GM12892 (cell line): ENCODE measurements at regions not wholly inside any gene's neighbourhood (a gene's known extent, or its start where the extent isn't known, plus 50 kb on each side); places are given as distances from the start of the nearest gene placed in this dataset.

Experiments
- DNase-seq: peaks from one replicate; pipeline ENCODE4 v3.0.0; 2011; ENCODE audit not compliant: insufficient read length
- FAIRE-seq: peaks from 2 replicates; lab custom pipeline; 2011; peaks lifted over from hg19 to GRCh38; lab: Jason Lieb, UNC
- POLR2A ChIP-seq: IDR thresholded peaks from 2 replicates; pipeline ENCODE4 v1.6.1; 2011; ENCODE audit warnings: low read depth, low read length, control low read depth
- POLR2AphosphoS5 ChIP-seq: IDR thresholded peaks from 2 replicates; pipeline ENCODE4 v1.6.1; 2011; ENCODE audit warnings: low read depth, low read length, control low read depth
- TAF1 ChIP-seq: IDR thresholded peaks from 2 replicates; pipeline ENCODE4 v1.6.1; 2011; ENCODE audit warnings: low read depth, mild to moderate bottlenecking, control low read depth, low read length, borderline replicate concordance

DNA sequence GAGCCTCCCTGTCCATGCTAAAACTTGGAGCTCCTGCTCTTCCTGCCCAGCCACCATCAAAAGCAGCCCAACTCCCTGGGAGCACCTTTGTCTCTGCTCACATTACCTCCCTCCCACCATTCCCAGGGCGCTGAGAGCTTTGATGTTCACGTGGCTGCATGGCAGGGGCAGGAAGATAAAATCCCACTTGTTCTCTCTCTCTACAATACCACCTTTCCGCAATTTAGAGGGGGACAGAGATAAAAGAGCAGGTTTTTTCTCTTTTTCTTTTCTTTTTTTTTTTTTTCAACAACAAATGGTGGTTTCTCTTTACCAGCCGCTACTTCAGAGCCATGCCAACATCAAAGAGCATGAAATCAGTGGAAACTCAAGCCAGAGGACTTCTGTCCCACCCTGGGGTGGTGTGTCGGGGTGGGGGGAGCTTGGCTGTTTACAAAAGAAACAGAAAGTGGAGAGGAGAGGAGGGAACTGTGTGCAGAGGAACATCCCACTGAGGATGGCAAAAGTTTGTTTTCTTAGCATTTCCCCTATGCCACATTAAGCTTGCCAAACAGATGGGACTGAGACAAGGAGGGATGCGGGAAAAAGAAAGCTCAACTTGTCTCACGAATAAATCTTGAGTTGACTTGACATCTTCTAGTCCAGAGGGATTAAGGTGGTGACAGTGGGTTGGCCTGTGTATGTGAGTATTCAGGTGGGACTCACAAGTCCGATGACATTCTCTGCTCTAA lies 103.7 kb upstream of the NUDT4 start:
- TF ChIP-seq POLR2AphosphoS5, result no peak
- DNase-seq (no peak), FAIRE-seq (no peak)

DNA sequence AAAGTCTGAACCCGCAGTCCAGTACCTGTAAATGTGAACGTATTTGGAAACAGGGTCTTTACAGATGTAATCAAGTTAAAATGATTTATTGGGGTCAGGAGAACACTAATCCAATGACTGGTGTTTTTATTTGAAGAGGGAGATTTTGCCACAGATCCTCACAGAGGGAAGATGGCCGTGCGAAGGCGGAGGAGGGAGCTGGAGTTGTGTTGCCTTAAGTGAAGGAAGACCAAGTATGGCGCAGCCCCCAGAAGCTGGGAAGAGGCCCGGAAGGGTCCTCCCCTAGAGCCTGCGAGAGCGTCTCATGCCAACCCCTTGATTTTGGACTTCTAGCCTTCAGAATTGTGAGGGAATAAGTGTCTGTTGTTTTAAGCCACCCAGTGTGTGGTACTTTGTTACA lies 102.8 kb upstream of the NUDT4 start:
- no peak for FAIRE-seq
- no peak for DNase-seq

DNA sequence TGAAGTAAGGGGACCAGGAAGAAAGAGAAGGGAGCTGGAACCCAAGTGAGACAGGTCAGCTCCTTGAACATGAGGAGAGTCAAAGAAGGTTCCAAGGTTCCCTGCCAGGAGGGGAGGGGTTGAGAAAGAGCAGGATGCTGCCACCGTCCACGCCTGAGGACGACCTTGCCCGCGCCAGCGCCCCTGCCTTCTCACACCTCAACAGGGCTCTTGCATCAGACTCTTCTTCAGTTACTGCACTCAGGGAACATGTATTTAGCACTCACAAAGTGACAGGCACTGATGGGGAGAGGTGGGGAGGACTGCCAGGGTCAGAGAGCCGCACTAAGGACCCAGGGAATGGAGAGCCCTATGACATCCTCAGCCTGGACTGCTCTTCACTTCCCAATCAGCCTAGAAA lies 102.1 kb upstream of the NUDT4 start:
- FAIRE-seq, result no peak
- no peak for DNase-seq
- TF ChIP-seq POLR2A, result no peak
- TF ChIP-seq TAF1, result no peak
- no peak for TF ChIP-seq POLR2AphosphoS5

More for the DNA sequence above, 102.8 kb upstream of the NUDT4 start:
- TF ChIP-seq POLR2AphosphoS5 (no peak), TAF1 (no peak), POLR2A (no peak)

DNA sequence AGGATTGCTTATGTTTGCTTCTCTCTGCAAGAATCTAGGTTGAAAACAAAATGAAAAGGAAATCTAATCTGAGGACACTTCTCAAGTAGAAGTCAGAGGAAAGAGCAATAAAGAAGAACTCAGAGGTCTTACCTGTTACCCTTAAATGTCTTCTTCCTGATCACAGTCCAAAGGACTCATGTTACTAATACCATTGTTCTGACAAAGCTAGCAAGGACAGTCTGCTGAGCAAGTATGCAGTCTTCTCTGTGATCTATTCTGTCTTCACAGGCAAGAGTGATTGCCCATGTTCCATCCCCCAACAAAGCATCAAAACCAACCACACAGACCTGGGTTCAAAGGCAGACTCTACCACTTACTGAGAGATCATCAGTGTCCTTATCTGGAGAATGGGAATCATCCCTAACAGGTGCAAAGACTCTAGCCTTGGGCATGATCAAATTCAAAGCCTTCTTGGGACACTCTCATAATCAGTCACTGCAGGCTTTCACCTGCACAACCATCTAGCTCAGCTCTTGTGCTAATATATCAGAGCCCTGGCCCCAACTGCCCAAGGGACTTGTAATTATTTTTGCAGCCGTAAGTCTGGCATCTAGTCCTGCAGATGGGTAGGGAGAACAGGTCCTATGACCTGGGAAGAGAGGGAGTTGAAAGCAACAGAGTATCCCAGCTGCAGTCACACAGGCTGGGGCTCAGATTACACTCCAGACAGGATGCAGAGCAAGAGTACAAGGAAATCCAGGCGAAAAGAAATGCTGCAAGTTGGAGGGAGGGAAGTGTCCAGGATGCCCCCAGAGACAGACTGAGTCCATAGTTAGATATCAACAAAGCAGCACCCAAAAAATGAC lies 97.9 kb upstream of the NUDT4 start:
- DNase-seq (no peak), FAIRE-seq (peak; percentile 48)
- no peak for TF ChIP-seq POLR2AphosphoS5
- TF ChIP-seq TAF1, result no peak
- TF ChIP-seq POLR2A, result no peak

DNA sequence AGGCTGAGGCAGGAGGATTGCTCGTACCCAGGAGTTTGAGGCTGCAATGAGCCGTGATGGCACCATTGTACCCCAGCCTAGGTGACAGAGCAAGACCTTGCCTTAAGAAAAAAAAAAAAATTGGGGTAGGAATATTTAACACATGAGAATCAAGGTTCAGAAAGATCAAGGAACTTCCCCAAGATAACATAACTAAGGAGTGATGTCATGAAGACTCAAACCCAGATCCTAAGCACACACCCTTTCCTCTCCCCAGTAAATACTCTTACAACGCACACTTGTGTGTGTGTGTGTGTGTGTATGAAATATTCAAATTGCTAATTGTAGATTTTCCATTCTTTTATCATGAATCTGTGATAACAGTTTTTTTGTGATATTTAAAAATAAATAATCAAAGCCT lies 90.6 kb upstream of the NUDT4 start:
- no peak for DNase-seq
- TF ChIP-seq POLR2AphosphoS5 (no peak), POLR2A (no peak), TAF1 (no peak)
- FAIRE-seq, result no peak

DNA sequence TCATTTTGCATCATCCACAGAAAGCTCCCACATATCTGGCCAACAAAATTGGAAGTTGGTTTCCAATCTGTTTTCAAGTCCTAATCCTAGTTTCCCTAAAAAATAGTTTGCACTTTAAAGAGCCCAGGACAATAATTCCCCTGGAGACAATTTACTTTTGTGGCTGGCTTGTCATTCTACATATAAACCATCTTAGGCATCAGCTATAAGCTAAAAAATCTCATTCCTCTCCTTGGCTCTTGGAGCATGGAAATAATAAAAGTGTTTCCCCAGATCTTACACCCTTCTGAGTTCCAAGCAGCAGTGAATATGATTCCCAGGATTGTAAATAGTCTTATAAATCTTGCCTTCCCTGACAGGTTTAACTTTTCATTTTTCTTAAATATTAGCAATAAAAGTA lies 89.1 kb upstream of the NUDT4 start:
- TF ChIP-seq POLR2AphosphoS5, result no peak
- no peak for TF ChIP-seq TAF1
- no peak for TF ChIP-seq POLR2A
- DNase-seq, result no peak
- FAIRE-seq, result no peak

DNA sequence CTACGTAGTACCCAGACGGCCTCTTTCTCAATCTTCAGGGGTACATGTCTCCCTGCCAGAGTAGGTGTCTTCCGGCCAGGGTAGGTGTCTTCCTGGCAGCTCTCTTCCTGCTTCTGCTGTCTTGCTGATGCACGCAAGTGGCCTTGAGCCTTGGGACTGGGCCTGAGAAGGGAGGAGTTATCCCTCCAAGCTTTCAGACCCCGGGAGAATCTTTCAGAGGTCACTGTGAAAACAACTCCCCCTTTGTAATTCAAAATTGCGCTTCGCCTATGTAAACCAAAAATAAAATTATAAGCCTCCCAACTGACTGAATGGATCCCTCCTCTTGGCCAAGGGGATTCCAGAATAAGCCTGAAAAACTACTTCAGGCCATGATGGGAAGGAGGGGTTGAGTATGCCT lies 87.3 kb upstream of the NUDT4 start:
- DNase-seq, result no peak
- TF ChIP-seq POLR2A (no peak), POLR2AphosphoS5 (no peak), TAF1 (no peak)

DNA sequence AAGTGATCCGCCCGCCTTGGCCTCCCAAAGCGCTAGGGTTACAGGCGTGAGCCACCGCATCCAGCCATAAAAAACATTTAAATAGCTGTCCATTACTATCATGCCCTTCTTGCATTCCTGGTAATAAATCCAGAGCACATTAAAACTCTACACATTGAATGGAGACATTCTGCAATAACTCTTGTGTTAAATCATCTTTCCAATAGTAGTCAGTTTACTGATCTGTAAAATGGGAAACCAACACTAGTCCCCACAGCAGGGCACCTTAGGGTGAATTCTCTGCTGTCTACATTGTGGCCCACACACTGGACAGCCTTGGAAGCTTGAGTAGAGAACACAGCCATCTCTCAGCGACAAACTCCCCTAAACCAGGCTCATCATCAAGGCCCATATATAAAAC lies 85.5 kb upstream of the NUDT4 start:
- TF ChIP-seq POLR2AphosphoS5 (no peak), TAF1 (no peak), POLR2A (no peak)
- FAIRE-seq (no peak), DNase-seq (no peak)

More for the DNA sequence above, 87.3 kb upstream of the NUDT4 start:
- no peak for FAIRE-seq

DNA sequence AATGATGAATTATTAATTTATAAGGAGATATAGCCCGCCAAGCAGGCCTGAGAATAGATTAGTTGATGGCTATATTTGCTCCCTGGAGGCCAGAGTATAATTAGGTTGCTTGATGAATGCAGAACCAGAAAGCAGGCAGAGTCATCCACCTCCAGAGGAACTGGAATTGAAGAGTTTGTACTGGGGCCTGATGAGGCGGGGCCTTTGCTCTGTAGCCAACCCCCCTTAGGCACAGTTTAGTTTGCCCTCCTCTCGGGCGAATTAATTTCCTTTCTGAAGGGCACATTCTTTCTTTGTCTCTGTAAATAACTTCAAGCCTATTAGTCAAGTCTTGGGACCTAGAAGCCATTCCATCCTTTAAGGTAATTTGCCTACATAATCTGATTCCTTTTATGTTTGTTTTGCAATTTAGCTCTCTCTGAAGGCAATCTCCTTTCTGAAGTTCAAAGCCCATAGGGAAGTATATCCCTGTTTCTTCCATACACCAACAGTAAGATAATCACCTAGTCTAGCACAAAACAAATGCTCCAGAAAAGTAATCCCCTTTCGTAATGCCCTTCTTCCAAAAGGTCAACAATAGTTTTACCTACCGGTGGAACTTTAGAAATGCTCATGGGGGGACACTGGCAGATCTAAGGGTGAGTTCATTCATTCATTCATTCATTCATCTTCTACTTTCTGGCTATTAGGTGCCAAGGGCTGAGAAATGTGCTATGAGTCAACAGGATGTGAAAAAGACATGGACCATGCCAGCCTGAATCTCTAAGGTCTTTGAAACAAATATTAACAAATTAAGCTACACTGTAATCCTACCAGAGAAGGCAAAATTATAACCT lies 84.8 kb upstream of the NUDT4 start:
- no peak for TF ChIP-seq TAF1
- no peak for TF ChIP-seq POLR2AphosphoS5
- TF ChIP-seq POLR2A, result no peak
- no peak for DNase-seq
- no peak for FAIRE-seq

DNA sequence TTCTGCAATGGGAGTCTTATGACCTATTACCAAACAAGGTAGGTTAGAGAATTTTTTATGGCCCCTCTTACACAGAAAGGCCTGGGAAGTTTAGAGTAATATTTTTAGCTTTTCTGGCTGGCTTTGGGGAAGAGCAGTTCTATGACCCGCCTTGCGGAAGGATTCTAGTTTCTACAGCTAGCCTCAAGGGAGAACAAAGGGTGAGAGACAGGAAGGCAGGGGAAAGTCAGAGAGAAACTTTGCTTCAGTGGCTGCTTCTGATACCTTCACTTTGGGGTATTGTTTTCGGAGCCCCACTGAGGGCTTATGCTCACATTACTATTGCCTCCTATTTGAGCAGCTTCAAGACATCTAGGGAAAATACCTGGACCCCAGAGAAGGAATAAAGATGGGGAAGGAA lies 80.7 kb upstream of the NUDT4 start:
- peak; percentile 98 for FAIRE-seq
- peak; percentile 16 for DNase-seq
- TF ChIP-seq POLR2A (no peak), TAF1 (peak; percentile 39; the same call in 1 of the 2 replicates)

DNA sequence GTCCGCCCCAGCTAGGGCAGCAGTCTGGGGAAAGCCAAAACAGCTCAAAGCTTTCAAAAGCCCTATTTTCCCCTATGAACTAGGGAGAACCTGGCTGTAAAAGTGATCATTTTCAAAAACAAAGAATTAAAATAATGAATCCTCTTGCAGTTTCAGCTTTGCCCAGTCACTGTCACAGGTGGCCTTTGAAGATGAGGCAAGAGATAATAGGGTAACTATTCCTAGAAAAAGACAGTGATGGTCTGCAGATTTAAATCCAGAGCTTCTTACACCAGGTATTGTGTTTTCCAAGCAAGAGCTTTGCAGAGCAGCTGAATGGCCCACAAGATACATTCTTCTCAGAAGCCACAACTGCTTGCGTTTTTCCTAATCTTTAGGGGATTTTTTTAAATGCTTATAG lies 80.2 kb upstream of the NUDT4 start:
- no peak for DNase-seq
- FAIRE-seq, result no peak

DNA sequence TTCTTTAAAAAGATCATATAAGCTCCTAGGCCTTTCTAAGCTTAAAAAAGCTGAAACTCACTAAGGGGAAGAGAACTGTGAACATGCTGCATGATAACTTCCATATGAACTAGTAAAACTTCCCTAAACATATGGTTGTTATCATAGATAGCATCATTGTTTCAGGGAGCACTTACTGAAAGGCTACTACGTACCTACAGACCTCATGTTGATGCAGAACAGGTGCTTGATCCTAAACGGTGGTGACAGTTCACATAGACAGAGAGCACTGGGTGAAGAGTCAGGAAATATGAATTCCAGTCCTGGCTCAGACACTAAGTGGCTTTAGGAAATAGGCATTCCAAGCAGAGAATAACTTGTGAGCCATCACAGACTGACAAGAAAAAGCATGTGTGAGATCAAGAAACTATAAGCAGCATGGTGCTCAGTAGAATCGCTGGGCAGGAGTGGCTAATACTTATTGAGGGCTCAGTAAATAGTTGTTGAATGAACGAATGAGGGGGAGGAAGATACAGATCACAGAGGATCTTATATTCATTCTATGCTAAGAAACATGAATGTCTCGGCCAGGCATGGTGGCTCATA lies 78.4 kb upstream of the NUDT4 start:
- FAIRE-seq (no peak), DNase-seq (no peak)
- no peak for TF ChIP-seq POLR2AphosphoS5
- TF ChIP-seq POLR2A, result no peak
- TF ChIP-seq TAF1, result no peak

More for the DNA sequence above, 80.2 kb upstream of the NUDT4 start:
- TF ChIP-seq POLR2AphosphoS5 (no peak), TAF1 (no peak), POLR2A (no peak)
